RWPE2 (cell line): ENCODE measurements at regions not wholly inside any gene's neighbourhood (a gene's known extent, or its start where the extent isn't known, plus 50 kb on each side); places are given as distances from the start of the nearest gene placed in this dataset.

ENCODE experiments used
- ATAC-seq: fragments of 200-7000 bp; cut with Tn5 transposase; 3 replicates; pipeline ENCODE4 v1.9.1; 2021; ENCODE audit warnings: low read depth
- DNase-seq: peaks from one replicate; pipeline ENCODE4 v3.0.0-alpha.2; 2020; ENCODE audit warnings: low spot score
- H3K27ac ChIP-seq: fragments of 450-650 bp; 2 replicates; pipeline ENCODE4 v1.5.1; 2017; ENCODE audit warnings: mild to moderate bottlenecking; ENCODE audit not compliant: poor library complexity, severe bottlenecking
- H3K27me3 ChIP-seq: fragments of 250-450 bp; sonication (Bioruptor Pico); 2 replicates; pipeline ENCODE4 v1.5.1; 2021; ENCODE audit warnings: mild to moderate bottlenecking, moderate library complexity; ENCODE audit not compliant: insufficient read depth, poor library complexity, severe bottlenecking
- H3K36me3 ChIP-seq: fragments of 250-450 bp; sonication (Bioruptor Pico); 2 replicates; pipeline ENCODE4 v1.5.1; 2020; ENCODE audit warnings: low read depth, mild to moderate bottlenecking, moderate library complexity
- H3K4me1 ChIP-seq: fragments of 250-450 bp; sonication (Bioruptor Pico); 2 replicates; pipeline ENCODE4 v1.5.1; 2021; ENCODE audit warnings: mild to moderate bottlenecking, moderate library complexity; ENCODE audit not compliant: insufficient read depth, poor library complexity, severe bottlenecking
- H3K4me3 ChIP-seq: fragments of 250-450 bp; sonication (Bioruptor Pico); 2 replicates; pipeline ENCODE4 v1.5.1; 2021; ENCODE audit warnings: mild to moderate bottlenecking, moderate library complexity; ENCODE audit not compliant: severe bottlenecking
- H3K9me3 ChIP-seq: fragments of 250-450 bp; sonication (Bioruptor Pico); 2 replicates; pipeline ENCODE4 v1.5.1; 2021; ENCODE audit warnings: mild to moderate bottlenecking, moderate library complexity; ENCODE audit not compliant: severe bottlenecking
- TF ChIP-seq, protein P1 (sequence below): fragments of 450-650 bp; IDR thresholded peaks from one replicate; pipeline ENCODE4 v1.5.1; 2017; ENCODE audit warnings: mild to moderate bottlenecking, moderate library complexity; ENCODE audit not compliant: poor library complexity, severe bottlenecking

DNA sequence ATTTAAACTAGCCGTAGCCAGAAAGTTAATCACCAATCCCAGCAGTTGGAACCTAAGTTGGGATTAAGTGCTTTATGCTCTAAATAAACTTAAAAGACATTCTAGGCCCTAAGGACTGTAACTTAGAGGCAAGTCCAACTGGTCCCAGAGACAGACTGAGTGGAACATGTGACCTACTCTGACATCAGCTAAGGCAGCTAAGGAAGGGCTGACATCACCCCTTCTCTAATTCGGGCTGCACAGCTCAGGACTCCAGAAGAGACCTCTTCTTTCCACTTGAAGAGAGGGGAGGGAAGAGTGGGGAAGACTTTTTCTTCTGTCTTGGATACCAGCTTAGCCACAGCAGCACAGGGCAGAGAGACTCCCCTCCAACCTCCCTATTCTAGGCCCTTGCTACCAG, 565.2 kb downstream of the CDH8 start:
- DNase-seq, result no peak
- H3K4me3 ChIP-seq, result no peak overlapping the region
- no peaks in the 10 kb centered on the region for H3K4me1 ChIP-seq
- no peak for ATAC-seq
- TF ChIP-seq, protein P1, sequence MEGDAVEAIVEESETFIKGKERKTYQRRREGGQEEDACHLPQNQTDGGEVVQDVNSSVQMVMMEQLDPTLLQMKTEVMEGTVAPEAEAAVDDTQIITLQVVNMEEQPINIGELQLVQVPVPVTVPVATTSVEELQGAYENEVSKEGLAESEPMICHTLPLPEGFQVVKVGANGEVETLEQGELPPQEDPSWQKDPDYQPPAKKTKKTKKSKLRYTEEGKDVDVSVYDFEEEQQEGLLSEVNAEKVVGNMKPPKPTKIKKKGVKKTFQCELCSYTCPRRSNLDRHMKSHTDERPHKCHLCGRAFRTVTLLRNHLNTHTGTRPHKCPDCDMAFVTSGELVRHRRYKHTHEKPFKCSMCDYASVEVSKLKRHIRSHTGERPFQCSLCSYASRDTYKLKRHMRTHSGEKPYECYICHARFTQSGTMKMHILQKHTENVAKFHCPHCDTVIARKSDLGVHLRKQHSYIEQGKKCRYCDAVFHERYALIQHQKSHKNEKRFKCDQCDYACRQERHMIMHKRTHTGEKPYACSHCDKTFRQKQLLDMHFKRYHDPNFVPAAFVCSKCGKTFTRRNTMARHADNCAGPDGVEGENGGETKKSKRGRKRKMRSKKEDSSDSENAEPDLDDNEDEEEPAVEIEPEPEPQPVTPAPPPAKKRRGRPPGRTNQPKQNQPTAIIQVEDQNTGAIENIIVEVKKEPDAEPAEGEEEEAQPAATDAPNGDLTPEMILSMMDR, result no peak
- no peaks in the 10 kb centered on the region for H3K27me3 ChIP-seq
- no peak overlapping the region for H3K27ac ChIP-seq
- H3K9me3 ChIP-seq, result no peaks in the 10 kb centered on the region
- H3K36me3 ChIP-seq, result no peaks in the 10 kb centered on the region

DNA sequence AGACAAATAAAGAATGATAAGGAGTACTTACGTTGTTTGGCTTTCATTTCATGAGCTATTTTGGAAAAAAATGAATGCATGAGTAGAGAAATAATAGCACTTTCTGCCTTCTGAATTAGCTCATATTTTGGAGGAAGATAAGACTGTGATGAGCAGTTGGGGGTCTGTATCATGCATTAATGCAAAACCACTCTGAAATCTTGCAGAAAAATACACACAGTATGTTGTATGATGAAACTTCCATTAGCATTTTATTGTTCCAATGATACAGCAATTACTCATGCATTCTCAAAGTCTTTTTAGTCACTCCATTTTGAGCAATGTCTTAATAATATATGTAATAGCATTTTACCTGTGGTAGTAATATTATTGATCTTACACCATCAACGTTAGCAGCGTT, 571.0 kb downstream of the CDH8 start:
- ATAC-seq (no peak), DNase-seq (no peak)
- H3K36me3 ChIP-seq, result no peaks in the 10 kb centered on the region
- TF ChIP-seq, protein P1, result no peak
- H3K27ac ChIP-seq, result no peak overlapping the region
- H3K27me3 ChIP-seq, result no peaks in the 10 kb centered on the region
- H3K4me3 ChIP-seq, result no peak overlapping the region
- no peaks in the 10 kb centered on the region for H3K4me1 ChIP-seq
- no peaks in the 10 kb centered on the region for H3K9me3 ChIP-seq

DNA sequence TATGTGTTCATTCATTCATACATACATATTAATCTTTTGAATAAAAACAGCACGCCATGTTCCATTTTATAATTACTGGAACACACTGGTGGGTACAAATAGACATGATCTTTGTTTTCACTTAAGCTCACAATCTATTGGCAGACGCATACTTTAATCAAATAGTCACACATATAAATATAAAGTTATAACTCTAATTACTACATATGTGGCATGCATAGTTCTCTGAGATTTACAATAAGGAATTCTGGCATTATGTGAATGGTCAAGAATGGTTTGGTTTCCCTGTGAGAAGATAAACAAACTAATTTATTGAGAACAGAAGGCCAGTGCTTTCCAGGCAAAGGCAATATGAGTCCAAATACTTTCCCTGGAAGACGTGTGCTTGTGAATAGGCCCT, 576.2 kb downstream of the CDH8 start:
- H3K36me3 ChIP-seq, result no peaks in the 10 kb centered on the region
- H3K27me3 ChIP-seq, result peaks cover 3% of the 10 kb centered on the region
- no peaks in the 10 kb centered on the region for H3K4me1 ChIP-seq
- ATAC-seq, result no peak
- no peaks in the 10 kb centered on the region for H3K9me3 ChIP-seq
- TF ChIP-seq, protein P1, result no peak
- no peak for DNase-seq
- no peak overlapping the region for H3K27ac ChIP-seq
- no peak overlapping the region for H3K4me3 ChIP-seq

DNA sequence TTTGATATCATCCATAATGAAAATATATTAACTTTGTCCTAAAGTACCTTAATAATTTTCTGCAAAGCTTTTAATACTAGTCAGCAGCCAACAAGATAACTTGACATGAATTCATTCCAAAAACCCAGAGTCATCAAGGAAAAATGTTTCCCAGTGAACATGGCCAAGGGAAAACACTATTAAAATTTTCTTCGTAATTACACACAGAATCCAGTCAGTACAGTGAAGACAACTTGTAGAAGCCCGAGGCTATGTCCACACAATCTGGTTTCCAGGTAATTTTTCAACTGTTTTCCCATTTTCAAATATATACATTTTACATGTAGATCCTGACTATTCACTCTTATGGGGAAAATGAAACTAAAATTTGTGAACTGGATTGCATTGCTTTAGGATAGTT, 600.9 kb downstream of the CDH8 start:
- no peak overlapping the region for H3K27ac ChIP-seq
- peaks cover 20% of the 10 kb centered on the region for H3K27me3 ChIP-seq
- H3K9me3 ChIP-seq, result no peaks in the 10 kb centered on the region
- ATAC-seq (no peak), DNase-seq (no peak)
- H3K4me3 ChIP-seq, result no peak overlapping the region
- H3K36me3 ChIP-seq, result no peaks in the 10 kb centered on the region
- no peaks in the 10 kb centered on the region for H3K4me1 ChIP-seq
- TF ChIP-seq, protein P1, result no peak

DNA sequence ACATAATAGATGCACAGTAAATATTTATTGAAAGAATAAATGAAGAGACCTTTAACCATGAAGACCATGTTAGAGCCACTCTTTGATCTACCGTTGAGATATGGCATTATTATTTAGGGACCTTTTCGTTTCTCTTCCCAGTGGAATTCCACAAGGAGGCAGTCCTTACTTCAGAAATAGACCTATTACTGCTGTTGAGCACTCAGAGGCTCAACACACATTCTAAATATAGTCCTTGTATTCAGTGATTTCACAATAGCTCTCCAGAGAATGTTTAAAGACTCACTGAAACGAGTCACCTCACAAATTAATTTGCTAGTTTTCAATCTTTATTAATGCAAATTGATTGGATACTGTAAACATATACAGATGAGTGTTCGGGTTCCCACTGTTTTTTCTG, 603.8 kb downstream of the CDH8 start:
- Histone ChIP-seq H3K4me1 (no peaks in the 10 kb centered on the region), H3K36me3 (no peaks in the 10 kb centered on the region), H3K9me3 (no peaks in the 10 kb centered on the region), H3K27ac (no peak overlapping the region), H3K4me3 (no peak overlapping the region), H3K27me3 (peaks cover 23% of the 10 kb centered on the region)
- DNase-seq, result no peak
- TF ChIP-seq, protein P1, result no peak
- ATAC-seq, result no peak
